ENCODE measurements at regions not wholly inside any gene's neighbourhood (a gene's known extent, or its start where the extent isn't known, plus 50 kb on each side); places are given as distances from the start of the nearest gene placed in this dataset.

DNA sequence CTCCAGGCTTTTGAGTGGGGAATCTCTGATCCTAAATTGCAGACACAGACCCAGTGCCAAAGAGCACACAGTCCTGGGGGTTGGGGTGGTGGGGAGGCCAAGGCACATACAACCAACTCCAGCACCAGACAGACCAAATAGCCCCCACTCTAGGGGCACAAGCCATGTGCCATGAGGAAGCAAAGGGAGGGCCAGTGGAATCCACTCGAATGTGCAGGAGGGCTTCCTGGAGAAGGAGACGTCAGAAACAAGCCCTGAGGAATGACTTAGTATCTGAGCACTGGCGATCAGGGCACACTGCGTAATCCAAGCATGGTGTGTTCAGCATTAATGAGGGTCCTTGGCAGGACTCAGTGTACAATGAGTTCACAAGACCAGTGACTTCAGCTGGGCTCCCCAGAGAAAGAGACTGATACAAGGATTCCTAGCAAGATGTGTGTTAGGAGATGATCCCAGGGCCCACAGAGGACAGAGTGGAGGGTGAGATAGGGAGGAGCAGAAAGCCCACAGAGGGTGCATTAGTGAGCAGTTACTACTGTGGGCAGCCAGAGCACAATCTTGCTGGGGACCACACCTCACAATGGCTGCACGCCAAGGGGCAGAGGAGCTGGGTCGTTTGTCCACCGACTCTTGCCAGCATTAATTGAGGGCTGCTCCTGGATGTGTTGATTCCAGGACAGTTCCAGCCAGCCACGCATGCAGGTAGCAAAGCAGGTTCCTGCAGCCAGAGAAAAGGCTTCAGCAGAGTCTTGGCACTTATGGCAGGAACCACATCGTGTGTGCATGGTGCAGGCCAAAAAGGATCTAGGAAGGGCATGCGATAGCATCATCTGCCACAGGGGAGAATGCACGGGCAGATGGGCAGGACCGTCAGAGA, 152.6 kb upstream of the VSTM2B start:
- WGBS (ENCODE audit: insufficient coverage): 76% methylated on average over 9 of the region's 12 CpGs
- TF ChIP-seq CTCF (IDR thresholded peaks at IDR 0.05): no peak
- Histone ChIP-seq H3K36me3 (replicated peaks in 1 of 2; ENCODE audit: control insufficient read depth in 1 of 2, insufficient read depth in 2 of 2, low read length in 2 of 2) (no peaks in the 10 kb centered on the region), H3K9me3 (replicated peaks in 1 of 2; ENCODE audit: control insufficient read depth in 1 of 2, insufficient read depth in 1 of 2, low read length in 2 of 2) (no peaks in the 10 kb centered on the region), H4K20me1 (ENCODE audit: insufficient read depth, low read length) (no peaks in the 10 kb centered on the region), H3K9ac (ENCODE audit: insufficient read depth, low read length, poor library complexity, severe bottlenecking) (no peak overlapping the region), H3K79me2 (ENCODE audit: insufficient read depth, low read length) (no peaks in the 10 kb centered on the region), H3K4me1 (ENCODE audit: control insufficient read depth in 1 of 2, insufficient read depth in 2 of 2, low read length in 2 of 2) (no peaks in the 10 kb centered on the region), H3K27ac (ENCODE audit: low read depth in 1 of 2, low read length in 2 of 2) (no peak overlapping the region), H3K4me2 (replicated peaks; ENCODE audit: extremely low read depth, low read length, poor library complexity, severe bottlenecking) (no peak overlapping the region), H3K27me3 (ENCODE audit: control insufficient read depth in 2 of 2, insufficient read depth in 2 of 2, low read length in 2 of 2) (no peaks in the 10 kb centered on the region), H2AFZ (ENCODE audit: insufficient read depth, low read depth, low read length, poor library complexity, severe bottlenecking) (no peak overlapping the region), H3K4me3 (replicated peaks in 1 of 3; ENCODE audit: low read depth in 2 of 3, low read length in 3 of 3) (no peak overlapping the region)
- Mint-ChIP-seq H3K36me3 (no peaks in the 10 kb centered on the region), H3K27me3 (ENCODE audit: low read depth in 3 of 3) (peaks cover 2 to 5% (median 2%) of the 10 kb centered on the region in 3 donors), H3K4me1 (no peaks in the 10 kb centered on the region), H3K9me3 (peaks cover 0 to 7% (median 2%) of the 10 kb centered on the region in 7 donors), H3K4me3 (no peak overlapping the region), H3K27ac (no peak overlapping the region)
- no peak for DNase-seq
- intact Hi-C loops (cut with micrococcal nuclease): no loop called here

GRCh38 chr19:29375429-29376119, 150.2 kb upstream of the VSTM2B start:
- Histone ChIP-seq H3K9me3 (replicated peaks in 1 of 2; ENCODE audit: control insufficient read depth in 1 of 2, insufficient read depth in 1 of 2, low read length in 2 of 2) (no peaks in the 10 kb centered on the region), H3K4me2 (replicated peaks; ENCODE audit: extremely low read depth, low read length, poor library complexity, severe bottlenecking) (no peak overlapping the region), H3K4me1 (ENCODE audit: control insufficient read depth in 1 of 2, insufficient read depth in 2 of 2, low read length in 2 of 2) (no peaks in the 10 kb centered on the region), H3K4me3 (replicated peaks in 1 of 3; ENCODE audit: low read depth in 2 of 3, low read length in 3 of 3) (no peak overlapping the region), H3K36me3 (replicated peaks in 1 of 2; ENCODE audit: control insufficient read depth in 1 of 2, insufficient read depth in 2 of 2, low read length in 2 of 2) (no peaks in the 10 kb centered on the region), H3K27ac (ENCODE audit: low read depth in 1 of 2, low read length in 2 of 2) (no peak overlapping the region), H3K79me2 (ENCODE audit: insufficient read depth, low read length) (no peaks in the 10 kb centered on the region), H2AFZ (ENCODE audit: insufficient read depth, low read depth, low read length, poor library complexity, severe bottlenecking) (no peak overlapping the region), H4K20me1 (ENCODE audit: insufficient read depth, low read length) (no peaks in the 10 kb centered on the region), H3K9ac (ENCODE audit: insufficient read depth, low read length, poor library complexity, severe bottlenecking) (no peak overlapping the region), H3K27me3 (ENCODE audit: control insufficient read depth in 2 of 2, insufficient read depth in 2 of 2, low read length in 2 of 2) (peaks cover 0 to 8% of the 10 kb centered on the region in 2 donors)
- Mint-ChIP-seq H3K27ac (no peak overlapping the region), H3K4me1 (no peaks in the 10 kb centered on the region), H3K27me3 (ENCODE audit: low read depth in 3 of 3) (peaks cover 5 to 17% (median 12%) of the 10 kb centered on the region in 3 donors), H3K9me3 (peaks cover 0 to 8% (median 2%) of the 10 kb centered on the region in 7 donors), H3K4me3 (no peak overlapping the region), H3K36me3 (no peaks in the 10 kb centered on the region)
- intact Hi-C loops (cut with micrococcal nuclease): no loop called here
- no peak for DNase-seq
- 90% methylated on average over 10 of the region's 18 CpGs for WGBS (ENCODE audit: insufficient coverage)
- no peak for TF ChIP-seq CTCF (IDR thresholded peaks at IDR 0.05)

Data from CD14-positive monocyte (primary cell).